Prostate gland (tissue), 2 donors: ENCODE measurements at regions not wholly inside any gene's neighbourhood (a gene's known extent, or its start where the extent isn't known, plus 50 kb on each side); places are given as distances from the start of the nearest gene placed in this dataset.
"Not testable (repeated sequence)": the region's sequence is repeated elsewhere in the genome, so short reads cannot be mapped to it uniquely, and the experiment has no call there.

Experiments used
- POLR2A ChIP-seq: fragments of 450-650 bp; IDR thresholded peaks from one replicate; pipeline ENCODE4 v1.6.1; 2016; ENCODE audit warnings: antibody characterized with exemption, mild to moderate bottlenecking
- POLR2AphosphoS5 ChIP-seq: sonication (generic); formaldehyde crosslinking; IDR thresholded peaks from one replicate; pipeline ENCODE4 v1.6.1; 2017; ENCODE audit warnings: antibody characterized with exemption
- TF ChIP-seq, protein P1 (sequence below), 4 experiments: fragments of 200-600 bp in 2 of 4; fragments of 450-650 bp in 2 of 4; sonication (generic) in 2 of 4; IDR thresholded peaks; 1 replicate in 3 of 4; 2 replicates in 1 of 4; pipeline ENCODE4 v1.5.1; 2016 to 2019; ENCODE audit warnings: antibody characterized with exemption in 4 of 4, mild to moderate bottlenecking in 2 of 4, moderate library complexity in 2 of 4

- TF ChIP-seq, protein P1, sequence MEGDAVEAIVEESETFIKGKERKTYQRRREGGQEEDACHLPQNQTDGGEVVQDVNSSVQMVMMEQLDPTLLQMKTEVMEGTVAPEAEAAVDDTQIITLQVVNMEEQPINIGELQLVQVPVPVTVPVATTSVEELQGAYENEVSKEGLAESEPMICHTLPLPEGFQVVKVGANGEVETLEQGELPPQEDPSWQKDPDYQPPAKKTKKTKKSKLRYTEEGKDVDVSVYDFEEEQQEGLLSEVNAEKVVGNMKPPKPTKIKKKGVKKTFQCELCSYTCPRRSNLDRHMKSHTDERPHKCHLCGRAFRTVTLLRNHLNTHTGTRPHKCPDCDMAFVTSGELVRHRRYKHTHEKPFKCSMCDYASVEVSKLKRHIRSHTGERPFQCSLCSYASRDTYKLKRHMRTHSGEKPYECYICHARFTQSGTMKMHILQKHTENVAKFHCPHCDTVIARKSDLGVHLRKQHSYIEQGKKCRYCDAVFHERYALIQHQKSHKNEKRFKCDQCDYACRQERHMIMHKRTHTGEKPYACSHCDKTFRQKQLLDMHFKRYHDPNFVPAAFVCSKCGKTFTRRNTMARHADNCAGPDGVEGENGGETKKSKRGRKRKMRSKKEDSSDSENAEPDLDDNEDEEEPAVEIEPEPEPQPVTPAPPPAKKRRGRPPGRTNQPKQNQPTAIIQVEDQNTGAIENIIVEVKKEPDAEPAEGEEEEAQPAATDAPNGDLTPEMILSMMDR (IDR thresholded peaks at IDR 0.05), result not testable (repeated sequence)
- not testable (repeated sequence) for TF ChIP-seq POLR2A, POLR2AphosphoS5
Measured at GRCh38 chr20:26073972-26074371, 377.3 kb upstream of the ZNF337 start.
